ENCODE measurements at regions not wholly inside any gene's neighbourhood (a gene's known extent, or its start where the extent isn't known, plus 50 kb on each side); places are given as distances from the start of the nearest gene placed in this dataset.

GRCh38 chr4:137203601-137204000 lies 328.7 kb downstream of the PCDH18 start:
- intact Hi-C loops (cut with DNase I), result no loop called here
- Histone ChIP-seq H3K4me3 (no peak overlapping the region), H3K27me3 (no peaks in the 10 kb centered on the region), H3K36me3 (no peaks in the 10 kb centered on the region), H3K27ac (no peak overlapping the region), H3K4me1 (no peaks in the 10 kb centered on the region), H3K9me3 (no peaks in the 10 kb centered on the region)
- ATAC-seq, result no peak
- TF ChIP-seq CTCF (IDR thresholded peaks at IDR 0.05), result no peak
- no peak for DNase-seq
- FAIRE-seq, result no peak
- 37 to 52% methylated on average over 2 of the region's 2 CpGs for WGBS, 2 donors

DNA sequence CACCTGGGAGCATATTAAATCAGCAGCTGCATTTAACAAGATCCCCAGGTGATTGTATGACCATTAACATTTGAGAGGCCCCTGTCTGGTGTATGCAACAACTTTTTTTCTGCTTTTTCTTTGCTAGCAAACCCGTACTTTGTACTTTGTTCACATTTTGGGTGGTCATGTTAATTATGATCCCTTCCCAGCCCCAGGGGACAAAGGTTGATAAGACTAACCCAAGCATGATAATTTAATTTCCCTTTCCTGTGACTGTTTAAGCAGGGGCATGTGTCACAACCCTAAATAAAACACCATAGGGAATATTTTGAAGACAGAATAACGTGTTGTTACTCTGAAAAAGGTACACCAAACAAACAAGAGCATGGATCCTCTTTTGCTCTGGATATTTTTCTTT lies 332.0 kb downstream of the PCDH18 start:
- intact Hi-C loops (cut with DNase I), result no loop called here
- FAIRE-seq (no peak), ATAC-seq (no peak), DNase-seq (no peak)
- Histone ChIP-seq H3K4me3 (no peak overlapping the region), H3K9me3 (no peaks in the 10 kb centered on the region), H3K36me3 (no peaks in the 10 kb centered on the region), H3K27ac (no peak overlapping the region), H3K27me3 (no peaks in the 10 kb centered on the region), H3K4me1 (no peaks in the 10 kb centered on the region)
- WGBS, 2 donors, result 22 to 32% methylated on average over 2 of the region's 2 CpGs
- TF ChIP-seq CTCF (IDR thresholded peaks at IDR 0.05), result no peak

- Histone ChIP-seq H3K4me3 (no peak overlapping the region), H3K27me3 (no peaks in the 10 kb centered on the region), H3K27ac (no peak overlapping the region), H3K4me1 (no peaks in the 10 kb centered on the region), H3K9me3 (no peaks in the 10 kb centered on the region), H3K36me3 (no peaks in the 10 kb centered on the region)
- no peak for DNase-seq
- ATAC-seq, result no peak
- FAIRE-seq, result no peak
- intact Hi-C loops (cut with DNase I), result no loop called here
- WGBS, 2 donors, result 78 to 90% methylated on average over 4 of the region's 4 CpGs
- no peak for TF ChIP-seq CTCF (IDR thresholded peaks at IDR 0.05)
Measured at GRCh38 chr4:137198791-137199190, 333.5 kb downstream of the PCDH18 start.

DNA sequence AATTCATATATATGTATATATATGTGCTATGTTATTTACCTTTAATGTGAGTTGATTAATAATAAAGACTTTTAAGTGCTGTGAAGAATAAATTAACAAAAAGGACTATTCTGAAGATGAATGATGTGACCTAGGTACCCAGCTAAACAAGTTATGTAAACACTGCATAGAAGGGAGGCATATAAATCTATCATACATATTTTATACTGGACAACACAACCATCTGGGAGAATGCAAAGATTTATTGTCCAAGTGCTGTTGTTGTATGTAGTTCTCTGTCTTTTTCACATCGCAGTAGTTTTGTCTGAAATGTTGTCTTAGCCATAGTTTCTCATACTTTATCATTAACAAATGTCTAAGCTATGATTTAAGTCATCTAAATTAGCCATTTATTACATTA lies 337.6 kb downstream of the PCDH18 start:
- no peaks in the 10 kb centered on the region for H3K4me1 ChIP-seq
- H3K4me3 ChIP-seq, result no peak overlapping the region
- TF ChIP-seq CTCF (IDR thresholded peaks at IDR 0.05), result no peak
- no peak overlapping the region for H3K27ac ChIP-seq
- 35 to 63% methylated on average over 1 of the region's 1 CpG for WGBS, 2 donors
- DNase-seq (no peak), ATAC-seq (no peak), FAIRE-seq (no peak)
- no peaks in the 10 kb centered on the region for H3K27me3 ChIP-seq
- no peaks in the 10 kb centered on the region for H3K36me3 ChIP-seq
- intact Hi-C loops (cut with DNase I), result no loop called here
- H3K9me3 ChIP-seq, result no peaks in the 10 kb centered on the region

DNA sequence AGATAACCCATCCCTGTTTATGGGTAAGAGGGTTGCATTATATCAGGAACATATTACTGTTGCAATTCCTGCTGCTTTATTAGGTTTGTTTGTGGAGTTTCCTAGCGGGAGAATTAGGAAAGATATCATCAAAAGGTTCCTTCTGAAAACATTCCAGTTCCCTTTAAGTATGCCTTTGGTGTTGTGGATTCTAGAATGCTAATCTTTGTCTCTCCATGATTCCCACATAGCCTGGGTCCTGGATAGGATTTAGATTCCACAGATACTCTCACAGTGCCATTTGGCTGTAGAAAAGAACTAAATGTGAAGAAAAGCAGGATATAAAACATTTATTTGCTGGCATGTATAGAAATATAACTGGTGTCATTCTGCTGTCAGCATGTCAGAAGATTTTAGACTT lies 338.7 kb downstream of the PCDH18 start:
- no peaks in the 10 kb centered on the region for H3K36me3 ChIP-seq
- DNase-seq (no peak), FAIRE-seq (no peak), ATAC-seq (no peak)
- intact Hi-C loops (cut with DNase I), result no loop called here
- no peaks in the 10 kb centered on the region for H3K9me3 ChIP-seq
- no peaks in the 10 kb centered on the region for H3K27me3 ChIP-seq
- no peak for TF ChIP-seq CTCF (IDR thresholded peaks at IDR 0.05)
- 25 to 42% methylated on average over 1 of the region's 1 CpG for WGBS, 2 donors
- H3K4me3 ChIP-seq, result no peak overlapping the region
- H3K27ac ChIP-seq, result no peak overlapping the region
- no peaks in the 10 kb centered on the region for H3K4me1 ChIP-seq
